GM18858 (cell line): ENCODE measurements at regions not wholly inside any gene's neighbourhood (a gene's known extent, or its start where the extent isn't known, plus 50 kb on each side); places are given as distances from the start of the nearest gene placed in this dataset.
"Not testable (repeated sequence)": the region's sequence is repeated elsewhere in the genome, so short reads cannot be mapped to it uniquely, and the experiment has no call there.

ENCODE experiments used
- ATAC-seq: cut with Tn5 transposase; IDR thresholded peaks from one replicate; pipeline ENCODE4 v1.9.1; 2021; ENCODE audit not compliant: unreplicated experiment

DNA sequence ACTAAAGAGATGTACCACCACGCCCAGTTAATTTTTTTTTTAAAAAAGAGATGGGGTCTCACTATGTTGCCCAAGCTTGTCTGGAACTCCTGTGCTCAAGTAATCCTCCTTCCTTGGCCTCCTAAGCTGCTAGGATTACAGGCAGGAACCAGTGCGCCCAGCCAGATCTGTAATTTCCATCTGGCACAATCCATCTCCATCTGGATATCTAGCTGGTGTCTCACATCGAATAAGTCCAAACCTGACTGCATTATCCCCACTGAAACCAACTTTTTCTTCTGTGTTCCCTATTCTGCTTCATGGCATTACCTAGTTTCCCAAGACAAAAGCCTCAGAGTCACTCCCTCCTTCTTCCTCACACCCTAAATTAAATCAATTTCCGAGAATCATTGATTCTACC lies 125.8 kb upstream of the TEX13C start:
- ATAC-seq: no peak

DNA sequence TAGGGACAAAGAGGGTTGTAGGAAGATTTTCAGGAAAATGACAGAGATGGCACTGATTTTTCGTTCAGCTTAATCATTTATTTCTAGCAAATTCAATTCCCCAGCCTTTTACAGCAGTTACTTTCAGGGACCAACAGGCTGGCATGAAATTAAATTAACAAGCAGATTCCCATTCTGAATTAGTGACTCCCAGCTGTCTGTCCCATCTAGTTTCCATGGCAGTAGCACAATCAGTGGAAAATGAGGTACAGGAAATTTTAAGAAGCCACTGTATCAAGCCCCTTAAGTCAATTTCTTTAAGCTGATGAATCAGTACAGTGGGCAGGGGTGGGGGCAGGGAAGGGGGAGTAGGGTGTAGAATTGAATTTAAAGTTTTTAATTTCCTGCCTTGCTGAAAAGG lies 121.1 kb upstream of the TEX13C start:
- no peak for ATAC-seq

DNA sequence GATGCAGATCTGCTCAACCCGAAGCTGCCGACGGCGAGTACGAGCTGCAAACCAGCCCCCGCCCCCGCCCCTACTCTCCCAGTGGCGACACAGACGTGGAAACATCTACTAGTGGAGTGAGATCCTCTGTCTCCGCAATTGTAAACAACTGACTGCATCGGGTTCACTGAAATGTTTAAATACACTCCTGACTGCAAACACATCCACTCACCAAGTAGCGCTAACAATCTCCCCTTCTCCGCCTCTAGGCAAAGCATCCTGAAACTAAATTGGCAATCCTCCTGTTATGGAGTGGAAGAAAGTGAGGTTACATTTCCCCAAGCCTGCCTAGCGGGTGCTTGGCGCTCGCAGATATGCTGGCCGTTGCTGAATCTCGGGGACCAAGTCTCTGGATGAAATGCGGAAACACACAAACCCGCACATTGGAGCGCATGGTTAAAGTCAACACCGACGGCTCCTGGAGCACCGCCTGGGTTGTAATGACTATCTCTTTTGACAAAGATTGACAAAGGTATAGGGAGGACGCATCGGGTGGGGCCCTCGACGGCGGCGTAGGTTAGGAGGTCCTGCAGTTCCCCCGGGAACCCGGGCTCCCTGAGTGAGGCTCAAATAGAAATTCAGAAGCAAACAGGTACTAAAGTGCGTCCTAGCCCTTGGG lies 117.0 kb upstream of the TEX13C start:
- ATAC-seq: no peak

DNA sequence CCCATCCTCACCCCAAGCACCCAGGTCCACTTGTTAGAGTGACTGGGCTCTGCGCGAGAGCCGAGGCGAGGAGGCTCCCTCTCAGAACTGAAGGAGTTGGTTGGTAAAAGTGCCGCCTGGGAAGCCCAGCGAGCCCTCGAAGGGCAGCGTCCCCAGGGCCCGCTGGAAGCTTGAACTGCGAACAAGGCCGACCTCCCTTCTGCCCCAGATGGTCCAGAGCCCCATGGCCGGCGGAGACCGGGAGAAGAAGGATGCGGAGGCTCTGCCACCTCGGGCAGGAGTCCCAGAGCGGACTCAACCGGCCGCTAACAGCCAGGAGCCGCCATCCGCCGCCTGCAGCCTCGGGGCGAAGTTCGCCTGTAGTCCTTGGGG lies 116.3 kb upstream of the TEX13C start:
- no peak for ATAC-seq

DNA sequence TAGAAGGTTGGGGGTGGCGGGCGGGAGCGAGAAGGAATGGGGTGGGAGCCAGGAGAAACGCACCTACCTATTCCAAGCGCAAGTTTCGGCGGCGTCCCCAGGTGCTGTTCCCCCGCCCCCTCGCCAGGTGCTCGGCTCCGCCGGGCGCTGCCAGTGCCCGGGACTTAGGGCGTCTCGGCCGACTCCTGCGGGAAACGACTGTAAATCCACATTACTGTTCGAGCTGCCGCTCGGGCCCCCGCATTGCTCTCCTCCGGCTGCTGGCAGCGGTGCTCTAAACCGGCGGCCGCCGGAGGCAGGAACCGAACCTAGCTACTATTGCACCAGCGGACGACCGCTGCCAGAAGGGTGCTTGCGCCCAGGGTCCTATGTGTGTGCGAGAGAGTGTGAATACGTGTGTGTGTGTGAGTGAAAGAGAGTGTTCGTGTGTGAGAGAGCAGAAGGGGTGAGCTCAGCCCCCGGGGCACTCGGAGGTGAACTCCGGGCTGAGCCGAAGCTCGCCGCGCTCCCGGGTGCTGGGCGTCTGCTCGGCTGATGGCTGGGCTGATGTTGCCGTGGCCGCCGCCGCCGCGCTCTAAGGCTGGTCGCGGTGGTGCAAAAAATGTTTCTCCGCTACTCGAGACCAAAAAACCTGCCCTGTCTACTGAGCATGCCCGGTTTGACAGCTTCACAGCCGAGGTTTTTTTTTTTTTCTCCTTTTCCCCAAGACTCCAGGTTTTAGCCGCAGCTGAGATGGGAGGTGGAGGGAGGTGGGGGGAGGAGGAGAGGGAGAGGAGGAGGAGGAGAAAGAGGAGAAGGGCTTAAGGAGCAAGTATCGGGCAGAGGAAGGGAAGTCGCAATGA lies 115.7 kb upstream of the TEX13C start:
- ATAC-seq: no peak

DNA sequence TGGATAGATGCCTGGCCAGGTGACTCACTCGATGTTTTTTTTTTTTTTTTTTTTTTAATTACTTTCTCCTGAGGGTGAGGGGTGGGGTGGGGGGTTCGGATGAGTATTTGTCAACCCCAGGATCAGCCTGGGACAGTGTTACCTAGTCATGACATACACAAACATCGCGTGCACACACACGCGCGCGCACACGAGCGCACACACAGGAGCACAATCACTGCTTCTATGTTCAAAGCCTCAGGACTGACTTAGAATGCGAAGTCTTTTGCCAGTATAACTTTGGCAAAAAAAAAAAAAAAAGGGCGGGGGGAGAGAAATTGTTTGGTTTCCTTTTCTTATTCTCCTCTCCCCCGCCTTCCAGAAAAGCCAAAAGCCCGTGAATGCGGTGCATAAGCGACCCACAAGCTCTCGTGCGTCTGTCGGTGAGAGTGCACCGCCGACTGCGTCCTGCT lies 115.0 kb upstream of the TEX13C start:
- no peak for ATAC-seq

DNA sequence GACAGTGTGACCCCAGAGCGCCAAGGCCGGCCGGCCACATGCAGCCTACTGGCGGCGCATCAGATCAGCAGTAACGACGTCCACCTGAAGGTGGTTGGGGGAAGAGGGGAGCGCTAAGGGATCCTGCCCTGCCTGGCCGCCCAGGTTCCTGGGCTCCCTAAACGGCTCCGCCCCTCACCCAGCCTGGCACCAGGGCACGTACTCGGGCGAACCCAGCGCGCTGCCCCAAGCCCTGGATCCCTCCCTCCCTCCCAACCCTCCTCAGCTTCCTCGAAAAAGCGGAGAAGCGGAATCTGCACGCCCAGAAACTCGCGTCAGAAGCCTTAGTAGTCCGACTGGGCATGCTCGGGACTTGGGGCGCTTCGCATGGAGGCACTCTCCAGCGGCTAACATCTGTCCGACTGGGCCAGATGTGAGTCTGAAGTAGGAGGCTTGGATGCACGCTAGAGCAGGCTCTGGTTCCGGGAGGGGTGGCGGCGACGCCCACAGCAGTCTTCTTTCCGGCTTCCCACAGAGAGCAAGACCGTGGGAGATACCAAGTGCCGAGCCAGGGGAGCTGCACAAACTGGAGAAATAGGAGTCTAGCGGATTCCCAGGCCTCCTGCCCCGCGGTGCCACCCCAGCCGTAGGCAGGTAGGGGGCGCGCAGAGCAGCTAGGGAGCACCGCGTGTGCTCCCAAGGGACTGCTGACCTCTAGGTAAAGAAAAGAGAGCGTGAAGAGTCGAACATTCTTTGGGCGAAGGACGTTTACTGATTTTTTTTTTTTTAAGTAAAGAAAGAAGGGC lies 114.3 kb upstream of the TEX13C start:
- no peak for ATAC-seq

DNA sequence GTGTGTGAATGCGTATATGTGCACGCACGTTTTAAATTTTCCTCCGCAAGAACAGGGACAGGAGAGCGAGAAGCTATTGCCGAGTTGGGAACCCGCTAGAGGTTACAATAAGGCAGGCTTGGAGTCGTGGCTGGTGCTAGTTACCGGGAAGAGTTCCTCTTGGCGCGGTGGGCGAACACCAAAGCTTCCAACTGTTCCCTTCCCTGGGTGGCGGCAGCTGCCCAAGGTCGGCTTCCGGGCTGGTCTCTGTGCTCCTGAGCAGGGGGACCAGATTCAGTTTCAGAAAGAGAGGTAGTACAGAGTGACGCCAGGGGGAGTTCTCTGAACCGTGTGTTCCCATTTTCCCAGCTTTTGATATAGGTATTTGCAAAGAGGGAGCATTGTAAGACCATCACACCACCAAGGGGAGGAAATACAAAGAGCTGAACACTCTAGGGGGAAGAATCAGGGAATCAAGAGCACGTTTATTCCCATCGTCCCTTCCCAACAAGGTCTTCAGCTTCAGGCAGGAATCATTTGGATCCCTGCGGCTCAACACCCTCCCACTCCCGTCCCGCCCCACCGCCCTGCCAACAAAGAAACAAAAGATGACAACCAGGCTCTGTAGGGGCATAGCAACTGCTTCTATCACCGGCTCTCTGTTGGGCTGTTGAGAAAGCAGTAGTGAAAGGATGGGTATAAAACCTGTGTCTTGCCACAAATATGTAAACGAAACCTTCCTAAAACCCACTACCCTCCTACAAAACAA lies 113.6 kb upstream of the TEX13C start:
- ATAC-seq: no peak

DNA sequence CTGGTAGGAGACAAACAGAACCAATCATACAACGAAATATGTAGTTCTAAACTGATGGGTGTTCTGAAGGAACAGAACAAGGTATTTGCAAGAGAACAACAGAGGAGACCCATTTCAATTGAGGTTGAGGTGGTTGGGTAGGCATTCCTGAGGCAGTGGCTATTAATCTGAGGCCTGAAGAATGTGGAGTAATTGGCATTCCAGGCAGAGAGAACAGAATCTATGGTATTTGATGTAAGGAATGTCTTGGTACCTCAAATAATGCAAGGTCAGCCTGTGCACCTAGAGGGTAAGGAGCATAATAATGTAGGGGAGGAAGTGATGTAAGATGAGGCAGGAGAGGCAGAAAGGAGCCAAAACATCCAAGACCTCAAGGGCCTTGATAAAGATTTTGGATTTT lies 109.5 kb upstream of the TEX13C start:
- ATAC-seq: no peak

DNA sequence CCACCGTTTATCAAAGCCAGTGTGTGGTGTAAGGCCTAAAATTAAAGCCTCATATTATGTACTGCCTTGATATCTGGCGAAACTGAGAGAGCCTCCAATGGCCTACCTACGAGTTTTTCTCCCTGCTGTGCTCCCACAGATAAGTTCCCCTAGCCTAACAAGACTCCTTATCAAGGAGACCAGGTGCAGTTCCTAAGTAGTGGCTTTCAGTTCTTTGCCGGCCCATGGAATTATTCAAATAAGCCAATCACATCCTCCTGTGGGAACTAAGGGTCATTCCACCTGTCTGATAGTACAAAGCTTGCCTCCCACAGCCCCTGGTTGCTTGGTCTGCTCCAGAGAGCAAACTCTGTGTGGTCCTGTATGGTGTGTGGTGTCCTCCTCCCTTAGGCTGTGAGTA lies 99.8 kb upstream of the TEX13C start:
- no peak for ATAC-seq

DNA sequence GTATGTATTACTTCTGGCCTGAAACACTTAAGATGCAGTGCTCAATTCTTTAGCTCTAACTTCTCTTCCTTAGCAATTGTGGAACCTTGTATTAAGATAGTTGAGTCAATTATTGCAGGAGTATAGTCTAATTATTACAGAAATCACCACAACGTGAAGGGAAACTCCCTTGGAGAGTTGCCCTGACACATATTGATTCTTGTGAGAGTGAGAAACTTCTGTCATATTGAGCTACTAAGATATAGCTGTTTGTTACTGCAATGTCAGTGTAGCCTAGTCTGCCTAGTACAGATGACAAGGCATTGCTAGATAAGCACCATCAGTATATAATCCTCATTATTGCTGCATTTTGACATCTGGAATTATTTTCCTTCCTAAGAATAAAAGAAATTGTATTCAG lies 82.7 kb upstream of the TEX13C start:
- ATAC-seq: no peak

DNA sequence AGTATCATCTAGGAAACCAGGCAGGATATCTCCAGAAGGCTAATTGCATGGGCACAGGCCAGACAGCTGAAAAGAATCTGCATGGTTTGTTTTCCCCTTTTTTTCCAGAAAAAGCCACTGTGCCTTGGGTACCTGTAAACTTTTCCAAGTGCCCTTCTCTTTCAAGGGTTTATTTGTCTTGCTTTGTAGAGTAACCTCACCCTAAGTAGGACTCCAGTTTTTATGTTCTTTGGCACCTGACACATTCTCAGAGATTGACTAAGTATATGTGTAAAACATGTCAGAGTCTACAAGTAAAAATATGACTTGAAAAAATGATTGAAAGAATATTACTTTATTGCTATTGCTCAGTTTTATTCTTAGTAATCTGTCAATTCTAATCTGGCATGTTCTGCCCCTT lies 70.7 kb upstream of the TEX13C start:
- no peak for ATAC-seq

DNA sequence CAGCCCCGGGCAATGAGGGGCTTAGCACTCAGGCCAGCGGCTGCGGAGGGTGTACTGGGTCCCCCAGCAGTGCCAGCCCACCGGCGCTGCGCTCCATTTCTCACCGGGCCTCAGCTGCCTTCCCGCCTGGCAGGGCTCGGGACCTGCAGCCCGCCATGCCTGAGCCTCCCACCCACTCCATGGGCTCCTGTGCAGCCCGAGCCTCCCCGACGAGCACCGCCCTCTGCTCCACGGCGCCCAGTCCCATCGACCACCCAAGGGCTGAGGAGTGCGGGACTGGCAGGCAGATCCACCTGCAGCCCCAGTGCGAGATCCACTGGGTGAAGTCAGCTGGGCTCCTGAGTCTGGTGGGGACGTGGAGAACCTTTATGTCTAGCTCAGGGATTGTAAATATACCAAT lies 63.9 kb upstream of the TEX13C start:
- not testable (repeated sequence) for ATAC-seq

DNA sequence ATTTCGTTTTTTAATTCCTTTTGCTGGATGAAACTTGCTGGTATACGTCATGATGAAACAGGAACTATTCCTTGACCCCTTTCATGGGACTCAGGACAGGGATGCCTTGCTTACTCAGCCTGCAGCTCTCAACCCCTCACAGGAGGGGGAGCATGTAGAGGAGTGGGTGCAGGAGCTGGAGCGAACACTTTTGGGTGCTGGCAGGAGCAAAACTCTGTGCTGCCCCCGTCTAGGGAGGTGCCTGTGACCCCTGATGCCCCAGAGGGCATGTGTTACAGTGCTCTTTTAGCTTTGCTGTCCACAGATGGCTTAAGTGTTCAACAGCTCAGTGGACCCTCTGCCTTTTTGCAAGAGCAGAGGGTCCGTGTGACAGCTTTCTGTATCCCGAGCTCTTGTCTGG lies 56.8 kb upstream of the TEX13C start:
- no peak for ATAC-seq

DNA sequence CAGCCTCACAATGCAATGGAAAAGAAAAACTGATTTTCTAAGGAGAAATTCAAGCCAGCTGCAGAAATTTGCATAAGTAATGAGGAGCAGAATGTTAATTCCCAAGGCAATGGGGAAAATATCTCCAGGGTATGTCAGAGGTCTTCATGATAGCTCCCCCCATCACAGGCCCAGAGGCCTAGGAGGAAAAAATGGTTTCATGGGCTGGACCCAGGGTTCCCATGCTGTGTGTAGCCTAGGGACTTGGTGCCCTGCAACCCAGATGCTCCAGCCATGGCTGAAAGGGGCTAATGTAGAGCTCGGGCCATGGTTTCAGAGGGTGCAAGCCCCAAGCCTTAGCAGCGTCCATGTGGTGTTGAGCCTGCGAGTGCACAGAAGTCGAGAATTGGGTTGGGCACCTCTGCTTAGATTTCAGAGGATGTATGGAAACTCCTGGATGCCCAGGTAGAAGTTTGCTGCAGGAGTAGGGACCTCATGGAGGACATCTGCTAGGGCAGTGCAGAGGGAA lies 53.5 kb upstream of the TEX13C start:
- ATAC-seq: no peak
